HG02642 (cell line): ENCODE measurements at regions not wholly inside any gene's neighbourhood (a gene's known extent, or its start where the extent isn't known, plus 50 kb on each side); places are given as distances from the start of the nearest gene placed in this dataset.
"Not testable (repeated sequence)": the region's sequence is repeated elsewhere in the genome, so short reads cannot be mapped to it uniquely, and the experiment has no call there.

Source experiments
- ATAC-seq: cut with Tn5 transposase; IDR thresholded peaks from one replicate; pipeline ENCODE4 v1.9.1; 2021; ENCODE audit warnings: mild to moderate bottlenecking; ENCODE audit not compliant: unreplicated experiment, poor library complexity

- not testable (repeated sequence) for ATAC-seq
Measured at GRCh38 chr2:131844044-131844443, 316.4 kb downstream of the CCDC74A start.

DNA sequence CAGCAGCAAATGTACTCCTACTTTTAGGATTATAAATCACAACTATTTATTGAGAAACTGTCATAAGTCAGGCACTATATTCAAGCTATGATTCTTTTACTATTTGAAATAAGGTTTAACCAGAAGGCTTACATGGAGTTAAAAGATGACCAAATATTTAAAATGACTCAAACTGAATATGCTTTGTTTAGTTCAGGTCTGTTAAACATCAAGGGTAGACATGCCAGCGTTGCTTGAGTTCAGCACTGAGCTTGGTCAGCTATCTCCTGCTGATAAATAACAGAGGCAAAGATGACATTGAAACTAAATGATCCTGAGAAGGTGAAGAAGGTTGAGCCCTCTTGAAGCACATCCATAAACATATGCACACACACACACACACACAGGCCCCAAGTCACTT, 305.6 kb downstream of the ANKRD30BL start:
- not testable (repeated sequence) for ATAC-seq

GRCh38 chr2:131858197-131858596, 303.6 kb downstream of the ANKRD30BL start:
- ATAC-seq, result not testable (repeated sequence)
